ENCODE measurements at regions not wholly inside any gene's neighbourhood (a gene's known extent, or its start where the extent isn't known, plus 50 kb on each side); places are given as distances from the start of the nearest gene placed in this dataset.

- TF ChIP-seq CTCF (conservative IDR thresholded peaks at IDR 0.05) (peak; percentile 31; the same call in 1 of the 2 replicates), EZH2 (IDR thresholded peaks at IDR 0.05; ENCODE audit: low read depth) (no peak)
These were observed 152.9 kb upstream of the GRIA4 start for GRCh38 chr11:105456950-105457349.

Data from PC-9 (cell line).